GM21619 (cell line): ENCODE measurements at regions not wholly inside any gene's neighbourhood (a gene's known extent, or its start where the extent isn't known, plus 50 kb on each side); places are given as distances from the start of the nearest gene placed in this dataset.

Experiments
- ATAC-seq: cut with Tn5 transposase; IDR thresholded peaks from one replicate; pipeline ENCODE4 v1.9.1; 2021; ENCODE audit not compliant: unreplicated experiment

- no peak for ATAC-seq
These were observed 714.7 kb downstream of the BRD1 start for GRCh38 chr22:49112661-49113626.

GRCh38 chr22:49112176-49112575 lies 715.5 kb downstream of the BRD1 start:
- ATAC-seq, result no peak

- ATAC-seq, result no peak
These were observed 716.6 kb downstream of the BRD1 start for GRCh38 chr22:49111085-49111484.

DNA sequence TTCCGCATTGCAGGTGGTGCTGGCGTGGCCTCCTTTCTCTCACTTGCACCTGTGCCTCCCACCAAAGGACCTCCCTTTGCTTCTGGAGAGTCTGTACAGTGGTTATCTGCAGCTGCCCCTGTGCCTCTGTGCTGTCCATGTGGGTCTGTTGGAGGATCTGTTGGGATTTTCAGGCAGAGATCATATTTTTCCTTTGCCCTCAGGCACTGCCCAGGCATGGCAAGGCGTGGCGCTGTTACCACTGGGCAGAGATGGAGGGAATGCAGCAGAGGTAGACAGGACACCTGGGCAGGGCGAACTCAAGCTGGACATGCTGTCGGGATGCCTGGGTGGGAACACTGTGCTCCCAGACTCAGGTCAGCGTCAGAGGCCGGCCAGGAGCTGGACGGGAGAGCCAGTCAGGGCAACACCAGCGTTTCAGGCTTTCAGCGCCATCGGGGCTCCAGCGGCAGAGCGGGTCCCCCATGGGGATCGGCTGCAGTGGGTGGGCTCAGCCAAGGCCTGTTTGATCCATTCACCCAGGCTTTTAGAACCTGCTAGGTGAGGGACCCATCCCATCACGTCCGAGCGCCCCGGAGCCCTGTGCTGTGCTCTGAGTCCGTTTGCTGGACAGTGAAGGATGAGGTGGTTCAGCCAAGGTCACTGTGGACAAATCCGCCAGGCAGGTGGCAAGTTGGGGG lies 718.9 kb downstream of the BRD1 start:
- no peak for ATAC-seq

GRCh38 chr22:49107961-49108530 lies 719.6 kb downstream of the BRD1 start:
- no peak for ATAC-seq

- ATAC-seq, result no peak
These were observed 720.1 kb downstream of the BRD1 start for GRCh38 chr22:49107561-49107960.

DNA sequence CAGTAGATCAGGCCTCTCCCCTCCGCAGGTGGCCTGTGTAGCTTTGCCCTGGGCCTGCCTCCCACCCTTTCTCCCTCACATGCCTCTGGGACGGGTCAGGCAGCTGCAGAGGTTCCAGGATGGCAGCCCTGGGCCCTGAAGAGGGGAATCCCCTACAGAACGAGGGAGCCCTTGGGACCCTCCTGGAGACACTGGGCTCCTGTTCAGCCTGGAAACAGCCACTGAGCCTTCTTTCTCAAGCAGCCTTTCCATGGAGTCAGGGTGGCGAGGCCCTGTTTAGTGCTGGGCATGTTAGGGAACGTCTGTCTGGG lies 720.9 kb downstream of the BRD1 start:
- no peak for ATAC-seq

DNA sequence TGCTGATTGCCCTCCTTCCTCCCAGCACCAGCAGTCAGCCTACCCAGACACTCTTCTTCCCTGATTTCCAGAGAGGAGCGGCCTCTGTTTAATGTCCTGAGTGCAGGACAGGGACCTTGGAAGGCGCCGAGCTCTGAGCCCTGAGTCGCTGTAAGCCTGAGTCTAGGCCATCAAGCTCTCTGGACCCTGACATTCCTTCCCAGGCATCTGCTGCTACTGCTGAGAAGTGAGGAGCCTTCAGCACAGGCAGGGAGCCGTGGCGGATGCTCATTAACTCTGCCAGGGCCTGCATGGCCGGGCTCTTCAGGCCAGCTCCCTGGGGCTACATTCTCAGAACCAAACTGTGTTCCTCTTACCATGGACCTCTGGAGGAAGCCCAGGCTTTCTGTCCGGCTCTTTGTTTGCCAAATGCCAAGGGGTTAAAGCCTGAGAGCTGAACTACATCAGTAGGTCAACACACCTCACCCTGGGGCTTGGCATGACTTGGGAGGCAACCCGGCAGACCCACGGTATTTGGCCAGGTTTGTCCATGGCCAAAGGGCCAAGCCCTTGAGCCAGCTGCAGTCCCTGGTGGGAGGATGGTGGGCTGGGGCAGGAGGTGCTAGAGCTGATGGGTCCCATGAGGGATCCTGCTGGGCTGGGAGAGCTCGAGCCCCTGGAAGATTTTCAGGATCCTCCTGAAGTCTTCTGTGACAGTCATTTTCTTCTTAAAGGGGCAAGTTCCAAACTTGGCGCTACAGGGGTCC lies 721.4 kb downstream of the BRD1 start:
- ATAC-seq, result no peak

- ATAC-seq, result no peak
These were observed 723.2 kb downstream of the BRD1 start for GRCh38 chr22:49104434-49104833.

DNA sequence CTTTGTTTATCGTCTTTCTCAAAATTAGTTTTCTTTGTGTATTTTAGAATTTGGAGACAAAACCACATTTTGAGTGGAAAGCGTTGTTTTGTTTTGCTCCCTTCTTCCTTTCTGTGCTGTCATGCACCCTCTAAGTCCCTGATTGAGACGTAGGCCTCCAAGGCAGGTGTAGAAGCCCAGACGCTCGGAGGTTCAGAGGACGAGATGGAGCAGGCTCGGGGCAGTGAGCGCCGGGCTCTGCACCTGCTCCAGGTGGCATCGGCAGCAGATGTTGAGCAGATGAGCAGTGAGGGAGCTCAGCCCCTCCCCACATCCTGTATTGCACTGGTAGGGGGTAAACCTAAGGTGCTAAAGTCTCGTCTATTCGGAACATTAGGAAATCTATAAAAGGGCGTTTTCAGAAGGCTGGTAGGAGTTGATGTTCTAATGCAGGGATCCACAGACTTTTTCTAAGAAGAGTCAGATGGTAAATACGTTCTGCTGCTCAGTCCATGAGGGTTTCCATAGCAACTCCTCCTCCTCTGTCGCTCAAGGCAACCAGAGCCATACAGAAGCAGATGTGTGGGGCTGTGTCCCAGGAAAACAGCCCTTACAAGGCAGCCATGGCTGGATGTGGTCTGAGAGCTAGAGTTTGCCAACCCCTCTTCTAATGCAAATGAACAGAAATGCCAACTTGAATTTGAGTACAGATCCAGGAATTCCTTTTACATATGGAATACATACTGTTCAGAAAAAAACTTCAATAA lies 724.2 kb downstream of the BRD1 start:
- ATAC-seq, result no peak

DNA sequence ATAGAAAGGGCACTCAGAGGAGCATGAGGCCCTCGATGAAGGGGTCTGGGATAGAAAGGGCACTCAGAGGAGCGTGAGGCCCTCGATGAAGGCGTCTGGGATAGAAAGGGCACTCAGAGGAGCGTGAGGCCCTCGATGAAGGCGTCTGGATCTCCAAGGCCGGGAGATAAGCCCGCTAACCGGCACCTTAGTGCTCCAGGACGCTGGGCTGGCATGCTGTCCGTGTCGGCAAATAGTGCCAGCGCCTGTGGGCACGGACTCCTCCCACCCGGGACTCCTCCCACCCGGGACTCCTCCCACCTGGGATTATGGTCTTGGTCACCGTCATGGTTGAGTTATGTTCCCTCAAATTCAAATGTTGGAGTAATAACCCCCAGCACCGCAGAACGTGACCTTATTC lies 725.3 kb downstream of the BRD1 start:
- ATAC-seq, result no peak

- no peak for ATAC-seq
These were observed 725.8 kb downstream of the BRD1 start for GRCh38 chr22:49101873-49102272.

DNA sequence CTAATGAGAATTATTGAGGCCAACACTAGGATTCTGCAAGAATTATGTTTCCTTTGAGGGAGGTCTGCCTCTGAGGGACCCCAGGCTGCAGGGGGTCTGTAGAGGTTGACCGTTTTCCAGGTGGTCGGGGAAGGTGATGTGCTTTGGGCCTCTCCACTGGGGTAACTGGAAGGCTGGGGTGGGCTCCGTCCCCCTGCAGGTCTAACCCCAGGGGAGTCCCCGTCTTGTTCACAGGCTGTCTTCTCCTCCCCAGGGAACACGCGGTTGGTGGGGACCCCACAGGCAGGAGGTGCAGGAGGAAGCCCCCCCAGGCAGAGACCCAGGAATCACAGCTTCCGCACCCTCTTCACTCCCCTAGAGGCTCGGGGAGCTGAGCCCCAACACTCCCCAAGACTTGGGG lies 726.4 kb downstream of the BRD1 start:
- ATAC-seq, result no peak

DNA sequence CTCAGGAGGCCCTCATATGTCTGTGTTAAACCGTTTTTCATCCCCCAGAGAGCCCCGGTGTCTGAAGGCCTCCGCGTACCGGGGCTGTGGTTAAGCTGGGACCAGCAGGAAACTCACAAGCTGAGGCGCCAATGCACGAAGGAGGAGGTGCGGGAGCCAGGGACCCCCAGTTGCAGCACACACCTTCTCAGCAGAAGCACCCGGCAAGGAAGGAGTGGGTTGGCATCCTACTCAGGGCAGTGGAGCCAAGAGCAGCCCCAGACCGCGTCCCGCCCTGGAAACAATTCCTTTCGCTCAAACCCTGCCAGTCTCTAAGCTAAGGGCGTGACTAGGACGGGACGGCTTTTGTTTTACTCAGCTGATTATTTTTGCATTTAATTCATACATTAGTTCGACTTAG lies 726.9 kb downstream of the BRD1 start:
- no peak for ATAC-seq

GRCh38 chr22:49100316-49100715 lies 727.4 kb downstream of the BRD1 start:
- ATAC-seq, result no peak

DNA sequence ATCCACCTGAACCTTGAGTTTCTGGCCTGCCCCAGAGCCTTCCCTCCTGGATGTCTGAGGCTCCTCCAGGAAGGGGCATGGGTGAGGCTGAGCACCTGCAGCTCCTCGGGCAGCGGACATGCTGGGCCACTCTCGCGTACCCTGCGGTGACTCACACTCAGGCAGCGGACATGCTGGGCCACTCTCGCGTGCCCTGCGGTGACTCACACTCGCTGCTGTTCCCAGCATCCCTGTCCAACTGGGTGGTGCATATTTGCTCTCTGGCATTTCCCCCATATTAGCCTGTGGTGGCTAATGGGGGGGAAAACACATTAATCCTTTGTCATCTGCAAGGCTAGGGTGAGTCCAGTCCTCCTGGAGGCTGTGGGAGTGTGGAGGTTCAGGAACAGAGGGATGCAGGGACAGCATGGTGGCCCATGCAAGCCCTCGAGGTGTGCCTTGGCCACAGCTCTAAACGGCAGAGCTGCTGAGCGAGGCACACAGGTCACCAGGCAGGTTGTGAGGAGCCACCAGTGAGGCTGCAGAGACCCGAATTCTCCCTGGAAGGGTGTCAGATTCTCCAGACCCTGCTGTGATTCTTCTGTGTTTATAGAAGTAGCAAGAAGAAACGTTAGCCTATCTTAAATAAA lies 728.1 kb downstream of the BRD1 start:
- ATAC-seq, result no peak

DNA sequence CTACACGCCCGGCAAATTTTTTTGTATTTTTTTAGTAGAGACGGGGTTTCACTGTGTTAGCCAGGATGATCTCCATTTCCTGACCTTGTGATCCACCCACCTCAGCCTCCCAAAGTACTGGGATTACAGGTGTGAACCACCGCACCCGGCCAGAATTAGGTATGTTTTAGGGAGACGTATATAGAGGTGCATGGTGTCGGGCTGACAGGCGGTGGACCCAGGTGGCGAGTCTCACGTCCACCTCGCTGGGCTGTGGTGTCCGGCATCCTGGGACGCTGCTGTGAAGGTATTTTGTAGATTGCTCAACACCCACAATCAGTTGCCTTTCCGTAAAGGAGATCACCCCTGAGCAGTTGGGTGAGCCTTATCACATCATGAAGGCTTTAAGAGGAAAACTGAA lies 728.6 kb downstream of the BRD1 start:
- ATAC-seq, result no peak

DNA sequence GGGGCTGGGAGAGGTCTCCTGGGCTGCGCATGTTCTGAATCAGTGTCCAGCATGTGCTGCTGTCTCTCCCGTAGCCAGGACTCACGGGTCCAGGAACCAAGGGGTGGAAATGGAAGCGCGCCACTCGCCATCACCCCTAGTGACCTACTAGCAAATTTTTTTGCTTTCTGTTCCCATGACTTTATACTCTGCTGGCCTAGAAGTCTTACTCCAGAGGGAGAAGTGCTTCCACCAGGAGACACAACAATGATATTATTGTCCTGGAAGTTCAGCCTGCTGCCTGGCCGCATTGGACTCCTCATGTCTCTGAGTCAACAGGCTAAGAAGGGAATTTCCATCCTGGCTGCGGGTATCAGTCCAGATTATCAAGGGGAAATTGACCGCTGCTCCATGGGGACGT lies 729.7 kb downstream of the BRD1 start:
- no peak for ATAC-seq

DNA sequence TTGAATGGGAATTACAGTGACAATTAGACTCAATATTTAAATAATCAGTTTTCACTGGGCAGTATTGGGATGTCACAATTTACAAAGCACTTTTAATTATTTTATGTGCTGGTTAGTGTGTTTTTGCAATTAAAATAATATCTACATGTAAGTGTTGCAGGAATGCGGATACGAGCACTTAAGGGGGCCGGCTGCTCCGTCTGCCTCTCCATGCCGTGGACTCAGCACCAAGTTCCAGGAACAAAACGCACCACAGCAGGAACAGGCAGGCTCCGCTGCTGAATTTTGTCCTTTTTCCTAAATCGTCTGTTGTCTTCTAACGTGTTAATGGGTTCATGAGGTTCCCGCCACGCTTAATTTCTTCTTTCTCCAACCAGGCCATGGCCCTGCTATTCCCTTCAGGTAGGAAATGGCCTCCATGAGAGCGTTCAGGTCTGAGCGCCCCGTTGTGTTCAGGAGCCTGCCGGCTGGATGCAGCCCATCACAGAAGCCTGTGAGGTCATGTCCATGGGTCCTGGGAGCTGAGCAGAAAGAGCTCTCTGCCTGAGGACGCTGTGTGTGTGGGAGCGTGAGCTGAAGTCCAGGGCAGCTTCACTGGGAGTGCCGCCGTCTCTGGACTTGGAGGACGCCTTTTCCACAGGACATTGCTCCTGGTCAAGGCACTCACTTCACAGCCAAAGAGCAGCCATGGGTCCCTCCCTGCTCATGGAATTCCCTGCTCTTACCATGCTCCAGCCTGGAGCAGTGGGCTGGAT lies 730.3 kb downstream of the BRD1 start:
- ATAC-seq, result no peak

DNA sequence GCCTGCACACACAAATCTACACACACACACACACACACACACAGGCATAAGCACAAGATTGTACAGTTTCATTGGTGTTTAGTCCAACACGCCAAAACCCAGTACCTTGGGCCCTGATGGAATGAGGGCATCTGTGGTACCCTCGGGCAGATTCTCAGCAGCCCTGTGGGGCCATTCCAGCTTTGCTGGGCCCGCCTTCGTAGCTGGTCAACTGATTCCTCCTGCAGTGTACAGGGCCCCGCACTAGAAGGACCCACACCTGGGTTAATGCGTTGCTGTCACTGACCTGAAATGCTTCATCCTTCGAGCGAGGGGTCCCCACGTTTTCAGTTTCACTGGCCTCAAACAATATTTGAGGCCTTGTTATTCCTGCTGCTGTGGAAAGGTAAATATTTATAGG lies 731.2 kb downstream of the BRD1 start:
- no peak for ATAC-seq
